NCI-H510A (cell line): ENCODE measurements at regions not wholly inside any gene's neighbourhood (a gene's known extent, or its start where the extent isn't known, plus 50 kb on each side); places are given as distances from the start of the nearest gene placed in this dataset.

ENCODE experiments used
- DNase-seq: peaks from one replicate; lab custom pipeline; 2025; lab: John Stamatoyannopoulos, UW

- DNase-seq, result no peak
These were observed 246.1 kb downstream of the KLF6 start for GRCh38 chr10:3538656-3539531.

- no peak for DNase-seq
These were observed 246.7 kb downstream of the KLF6 start for GRCh38 chr10:3538291-3538655.

- no peak for DNase-seq
These were observed 247.5 kb downstream of the KLF6 start for GRCh38 chr10:3537518-3537917.

GRCh38 chr10:3535001-3535400 is 250.0 kb downstream of the KLF6 start:
- no peak for DNase-seq

DNA sequence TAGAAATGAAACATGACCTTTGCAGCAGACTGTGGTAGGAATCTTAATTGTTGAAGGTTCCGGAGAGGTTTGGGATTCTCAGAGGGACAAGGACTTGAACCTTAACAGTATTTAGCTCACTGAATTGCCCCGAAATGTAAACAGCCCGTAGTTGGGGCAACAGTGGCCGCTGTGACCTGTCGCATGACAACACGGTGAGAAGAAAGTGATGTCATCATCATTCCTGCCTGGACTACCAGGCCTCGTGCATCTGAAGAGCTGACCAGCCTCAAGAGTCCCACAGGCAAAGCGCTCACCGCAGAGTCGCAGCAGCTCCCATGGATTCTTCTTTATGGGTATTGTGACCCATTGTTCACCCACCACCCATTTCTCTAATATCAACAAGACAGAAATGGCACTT is 250.6 kb downstream of the KLF6 start:
- DNase-seq, result no peak

GRCh38 chr10:3533296-3533695 is 251.7 kb downstream of the KLF6 start:
- DNase-seq, result no peak

- no peak for DNase-seq
These were observed 252.4 kb downstream of the KLF6 start for GRCh38 chr10:3532644-3533043.

GRCh38 chr10:3531670-3532069 is 253.3 kb downstream of the KLF6 start:
- no peak for DNase-seq

DNA sequence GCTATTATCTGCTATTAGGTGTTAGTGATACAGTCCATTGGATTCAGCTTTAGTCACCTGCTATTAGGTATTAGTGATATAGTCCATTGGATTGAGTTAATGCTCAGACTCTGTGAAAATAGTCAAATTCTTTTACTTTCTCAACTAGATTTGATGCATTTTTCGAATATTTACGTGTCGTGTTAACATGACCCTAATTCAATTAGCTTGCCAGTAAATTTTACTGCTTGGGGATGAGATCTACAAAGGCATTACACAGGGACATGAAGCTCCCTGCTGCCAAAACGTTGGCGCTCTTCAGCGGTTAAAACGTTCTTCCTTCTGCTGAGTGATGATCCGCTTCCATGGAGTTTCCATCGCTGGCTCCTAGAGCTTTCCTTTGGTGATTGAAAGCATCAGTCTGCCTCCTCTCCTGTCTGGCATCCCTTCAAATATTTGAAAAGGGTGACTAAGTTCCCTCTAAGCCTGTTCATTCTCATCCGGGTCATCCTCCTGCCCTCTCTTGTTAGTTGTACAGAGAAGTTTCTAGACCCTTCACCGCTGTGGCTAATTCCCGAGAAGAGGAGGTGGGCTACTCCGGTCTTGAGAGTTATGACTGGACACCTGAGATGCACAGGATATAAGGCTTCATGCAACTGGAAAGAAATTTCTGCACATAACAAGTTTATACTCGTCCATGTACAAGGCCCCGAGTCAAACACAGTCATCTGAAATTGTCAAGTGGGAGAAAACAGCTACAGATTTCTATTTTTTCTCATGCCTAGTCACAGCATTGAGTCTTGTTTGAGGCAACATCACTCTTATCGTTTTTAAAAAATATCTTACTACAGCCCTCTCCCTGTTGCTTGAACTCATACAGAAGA is 254.0 kb downstream of the KLF6 start:
- DNase-seq, result no peak

DNA sequence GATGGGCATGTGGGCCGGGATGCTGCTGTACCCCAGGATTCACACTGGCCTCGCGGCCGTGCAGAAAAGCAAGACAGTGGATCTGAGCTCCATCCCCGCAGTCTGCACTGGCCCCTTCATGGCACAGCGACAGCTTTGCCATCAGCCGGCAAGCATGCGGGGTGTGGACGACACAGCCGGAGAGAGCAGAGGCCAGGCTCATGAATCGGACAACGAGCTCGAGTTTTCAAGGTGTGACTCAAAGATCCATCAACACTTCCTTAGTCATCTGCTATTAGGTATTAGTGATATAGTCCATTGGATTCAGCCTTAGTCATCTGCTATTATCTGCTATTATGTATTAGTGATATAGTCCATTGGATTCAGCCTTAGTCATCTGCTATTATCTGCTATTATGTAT is 254.7 kb downstream of the KLF6 start:
- DNase-seq, result no peak

GRCh38 chr10:3529691-3530090 is 255.3 kb downstream of the KLF6 start:
- DNase-seq, result no peak

- DNase-seq, result no peak
These were observed 256.1 kb downstream of the KLF6 start for GRCh38 chr10:3528823-3529403.

- no peak for DNase-seq
These were observed 256.7 kb downstream of the KLF6 start for GRCh38 chr10:3528271-3528670.

- DNase-seq, result no peak
These were observed 257.1 kb downstream of the KLF6 start for GRCh38 chr10:3527869-3528268.

GRCh38 chr10:3526727-3527501 is 258.1 kb downstream of the KLF6 start:
- DNase-seq, result no peak

- no peak for DNase-seq
These were observed 259.1 kb downstream of the KLF6 start for GRCh38 chr10:3525832-3526449.

DNA sequence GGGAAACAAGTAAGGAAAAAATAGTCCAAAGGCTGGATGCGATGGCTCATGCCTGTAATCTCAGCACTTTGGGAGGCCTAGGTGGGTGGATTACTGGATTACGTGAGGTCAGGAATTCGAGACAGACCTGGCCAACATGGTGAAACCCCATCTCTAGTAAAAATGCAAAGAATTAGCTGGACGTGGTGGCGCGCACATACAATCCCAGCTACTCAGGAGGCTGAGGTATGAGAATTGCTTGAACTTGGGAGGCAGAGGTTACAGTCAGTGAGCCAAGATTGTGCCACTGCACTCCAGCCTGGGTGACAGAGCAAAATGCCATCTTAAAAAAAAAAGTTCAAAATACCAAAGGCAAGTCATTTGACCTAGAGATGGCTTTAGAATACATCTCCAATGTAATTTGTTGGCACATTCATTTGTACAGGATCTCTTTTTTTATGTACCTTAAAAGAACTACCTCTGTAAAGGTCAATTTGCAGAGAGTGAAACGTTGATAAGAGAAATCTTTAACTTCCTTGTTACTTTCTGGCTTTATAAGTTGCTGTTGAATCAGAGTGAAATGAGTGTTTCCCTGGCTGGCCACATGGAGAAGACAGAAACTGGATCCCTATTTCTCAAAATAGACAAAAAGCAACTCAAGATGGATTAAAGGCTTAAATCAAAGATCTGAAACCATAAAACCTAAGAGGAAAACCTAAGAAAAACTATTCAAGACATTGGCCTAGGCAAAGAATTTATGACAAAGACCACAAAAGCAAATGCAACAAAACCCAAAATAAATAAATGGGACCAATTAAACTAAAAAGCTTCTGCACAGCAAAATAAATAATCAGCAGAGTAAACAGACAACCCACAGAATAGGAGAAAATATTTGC is 260.7 kb downstream of the KLF6 start:
- DNase-seq, result no peak

DNA sequence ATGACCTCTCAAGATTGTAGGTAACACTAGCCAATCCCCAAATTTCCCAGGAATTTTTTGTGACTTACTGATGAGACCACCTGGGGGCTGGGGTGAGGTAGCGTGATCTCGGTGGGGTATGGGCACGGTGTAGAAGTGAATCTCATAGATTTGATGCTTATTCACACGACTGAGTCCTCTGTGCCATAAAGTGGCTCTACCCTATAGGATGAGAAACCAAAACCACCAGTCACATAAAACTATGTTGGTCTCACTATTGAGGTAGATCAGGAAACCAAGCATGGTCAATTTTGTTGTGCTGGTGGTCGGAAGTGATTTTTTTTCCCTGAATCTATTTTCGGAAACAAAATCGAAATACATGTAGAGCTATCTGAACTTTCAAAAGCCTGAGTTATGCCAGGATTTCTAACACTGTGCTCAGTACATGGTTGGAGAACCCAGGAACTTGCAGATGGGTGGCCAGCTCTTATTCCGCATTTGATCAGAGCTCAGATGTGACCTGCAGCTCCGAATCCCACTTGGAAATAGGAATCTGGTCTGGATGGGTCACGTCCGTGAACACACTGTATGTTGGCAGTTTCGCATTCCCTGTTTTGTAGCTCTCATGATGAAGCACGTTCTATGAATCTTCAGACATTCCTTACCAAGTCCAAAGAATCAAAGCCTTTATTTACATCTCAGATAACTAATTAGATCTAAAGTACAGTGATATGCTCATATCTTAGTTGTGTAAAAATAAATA is 261.5 kb downstream of the KLF6 start:
- no peak for DNase-seq

DNA sequence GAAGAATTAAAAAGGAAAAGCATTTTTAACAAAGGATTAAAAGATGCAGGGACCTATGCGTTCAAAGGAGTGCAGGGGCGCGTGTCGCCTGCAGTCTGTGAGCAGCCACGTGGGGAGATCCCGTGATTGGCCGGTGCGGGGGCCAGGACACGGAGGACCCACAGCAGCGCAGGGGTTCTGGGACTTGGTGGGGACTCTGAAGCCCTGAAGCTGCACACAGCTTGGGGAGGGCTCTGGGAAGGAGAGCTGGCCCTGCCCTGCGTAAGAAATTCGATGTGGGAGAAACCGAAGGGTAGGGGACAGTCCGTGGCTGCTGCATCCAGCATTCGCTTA is 268.1 kb downstream of the KLF6 start:
- no peak for DNase-seq
